ENCODE measurements at regions not wholly inside any gene's neighbourhood (a gene's known extent, or its start where the extent isn't known, plus 50 kb on each side); places are given as distances from the start of the nearest gene placed in this dataset.
"Not testable (repeated sequence)": the region's sequence is repeated elsewhere in the genome, so short reads cannot be mapped to it uniquely, and the experiment has no call there.

DNA sequence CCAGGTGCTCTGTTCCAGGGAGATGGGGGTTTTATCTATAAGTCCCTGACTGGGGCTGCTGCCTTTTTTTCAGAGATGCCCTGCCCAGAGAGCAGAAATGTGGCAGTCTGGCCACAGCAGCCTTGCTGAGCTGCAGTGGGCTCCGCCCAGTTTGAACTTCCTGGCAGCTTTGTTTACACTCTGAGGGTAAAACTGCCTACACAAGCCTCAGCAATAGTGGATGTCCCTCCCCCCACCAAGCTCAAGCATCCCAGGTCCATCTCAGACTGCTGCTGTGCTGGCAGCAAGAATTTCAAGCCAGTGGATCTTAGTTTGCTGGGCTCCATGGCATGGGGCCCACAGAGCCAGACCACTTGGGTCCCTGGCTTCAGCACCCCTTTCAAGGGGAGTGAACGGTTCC is 84.8 kb upstream of the UNC13C start:
- peaks cover 0 to 14% (median 0%) of the 10 kb centered on the region in 5 donors for H3K27me3 Mint-ChIP-seq
- CTCF ChIA-PET; H3K36me3 ChIP-seq (ENCODE audit: control insufficient read depth in 2 of 3, insufficient read depth in 3 of 3, low read length in 3 of 3); H3K27me3 ChIP-seq (ENCODE audit: control insufficient read depth in 2 of 2, insufficient read depth in 2 of 2, low read length in 2 of 2); H3K4me3 Mint-ChIP-seq; H3K4me3 ChIP-seq (ENCODE audit: low read length); DNase-seq; H3K27ac Mint-ChIP-seq; H3K36me3 Mint-ChIP-seq; POLR2A ChIA-PET; H3K4me1 Mint-ChIP-seq; H3K9me3 ChIP-seq (ENCODE audit: control insufficient read depth in 2 of 3, low read length in 3 of 3); H3K27ac ChIP-seq (ENCODE audit: low read depth, low read length); ATAC-seq; H3K4me1 ChIP-seq (ENCODE audit: control insufficient read depth in 2 of 2, insufficient read depth in 2 of 2, low read length in 2 of 2); intact Hi-C loops (cut with micrococcal nuclease): not testable (repeated sequence)
- H3K9me3 Mint-ChIP-seq, result peaks cover 0 to 23% (median 6%) of the 10 kb centered on the region in 11 donors

DNA sequence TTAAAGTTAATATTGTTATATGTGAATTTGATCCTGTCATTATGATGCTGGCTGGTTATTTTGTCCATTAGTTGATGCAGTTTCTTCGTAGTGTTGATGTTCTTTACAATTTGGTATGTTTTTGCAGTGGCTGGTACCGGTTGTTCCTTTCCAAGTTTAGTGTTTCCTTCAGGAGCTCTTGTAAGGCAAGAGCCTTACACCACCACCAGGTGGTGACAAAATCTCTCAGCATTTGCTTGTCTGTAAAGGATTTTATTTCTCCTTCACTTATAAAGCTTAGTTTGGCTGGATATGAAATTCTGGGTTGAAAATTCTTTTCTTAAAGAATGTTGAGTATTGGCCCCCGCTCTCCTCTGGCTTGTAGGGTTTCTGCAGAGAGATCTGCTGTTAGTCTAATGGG is 86.4 kb upstream of the UNC13C start:
- H3K36me3 ChIP-seq (ENCODE audit: control insufficient read depth in 2 of 3, insufficient read depth in 3 of 3, low read length in 3 of 3); H3K4me1 ChIP-seq (ENCODE audit: control insufficient read depth in 2 of 2, insufficient read depth in 2 of 2, low read length in 2 of 2); H3K36me3 Mint-ChIP-seq; H3K27ac Mint-ChIP-seq; CTCF ChIA-PET; H3K9me3 ChIP-seq (ENCODE audit: control insufficient read depth in 2 of 3, low read length in 3 of 3); POLR2A ChIA-PET; H3K27me3 ChIP-seq (ENCODE audit: control insufficient read depth in 2 of 2, insufficient read depth in 2 of 2, low read length in 2 of 2); intact Hi-C loops (cut with micrococcal nuclease); H3K27ac ChIP-seq (ENCODE audit: low read depth, low read length); DNase-seq; H3K4me3 ChIP-seq (ENCODE audit: low read length); ATAC-seq; H3K4me1 Mint-ChIP-seq; H3K4me3 Mint-ChIP-seq: not testable (repeated sequence)
- Mint-ChIP-seq H3K27me3 (peaks cover 0 to 14% (median 0%) of the 10 kb centered on the region in 5 donors), H3K9me3 (peaks cover 0 to 25% (median 6%) of the 10 kb centered on the region in 11 donors)

DNA sequence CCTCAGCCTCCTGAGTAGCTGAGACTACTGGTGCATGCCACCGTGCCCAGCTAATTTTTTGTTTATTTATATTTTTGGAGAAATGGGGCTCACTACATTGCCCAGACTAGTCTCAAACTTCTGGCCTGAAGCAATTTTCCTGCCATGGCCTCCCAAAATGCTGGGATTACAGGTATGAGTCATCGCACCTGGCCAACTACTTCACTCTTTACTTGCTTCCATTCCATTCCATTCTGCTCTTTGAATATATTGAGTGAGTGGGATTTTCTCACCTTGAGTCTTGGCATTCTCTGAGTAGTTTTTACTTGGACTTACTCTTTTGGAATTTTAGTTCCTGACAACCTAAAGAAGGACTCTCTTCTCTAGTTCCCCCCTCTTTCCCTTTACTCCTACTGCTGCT is 93.8 kb upstream of the UNC13C start:
- Mint-ChIP-seq H3K9me3 (peaks cover 0 to 19% (median 2%) of the 10 kb centered on the region in 11 donors), H3K36me3 (no peaks in the 10 kb centered on the region), H3K4me1 (no peaks in the 10 kb centered on the region), H3K27me3 (peaks cover 0 to 14% (median 4%) of the 10 kb centered on the region in 5 donors), H3K27ac (no peak overlapping the region), H3K4me3 (no peak overlapping the region)
- Histone ChIP-seq H3K9me3 (ENCODE audit: control insufficient read depth in 2 of 3, low read length in 3 of 3) (no peaks in the 10 kb centered on the region), H3K4me1 (ENCODE audit: control insufficient read depth in 2 of 2, insufficient read depth in 2 of 2, low read length in 2 of 2) (no peaks in the 10 kb centered on the region), H3K4me3 (ENCODE audit: low read length) (no peak overlapping the region), H3K36me3 (ENCODE audit: control insufficient read depth in 2 of 3, insufficient read depth in 3 of 3, low read length in 3 of 3) (no peaks in the 10 kb centered on the region), H3K27me3 (ENCODE audit: control insufficient read depth in 2 of 2, insufficient read depth in 2 of 2, low read length in 2 of 2) (no peaks in the 10 kb centered on the region), H3K27ac (ENCODE audit: low read depth, low read length) (no peak overlapping the region)
- intact Hi-C loops (cut with micrococcal nuclease), result no loop called here
- CTCF ChIA-PET, result no interaction called here
- POLR2A ChIA-PET, result no interaction called here
- ATAC-seq (no peak), DNase-seq (no peak)

DNA sequence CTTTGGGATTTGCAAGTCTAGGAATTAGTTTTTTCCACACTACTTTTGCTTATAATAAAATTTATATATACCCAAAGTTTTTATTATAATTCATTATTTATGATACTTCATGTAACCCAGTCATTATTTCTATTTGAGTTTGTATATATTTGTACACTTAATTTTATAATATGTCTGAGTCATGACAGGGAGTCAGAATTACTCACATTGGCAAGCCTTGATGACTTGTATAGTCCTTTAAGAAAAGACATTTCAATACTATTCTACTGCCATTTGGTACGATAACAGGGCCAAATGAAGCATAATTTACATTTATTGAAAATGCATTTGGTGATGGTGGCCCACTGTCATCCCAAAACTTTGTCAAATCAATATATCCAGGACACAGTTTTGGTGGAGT is 95.9 kb upstream of the UNC13C start:
- CTCF ChIA-PET, result no interaction called here
- no peaks in the 10 kb centered on the region for H3K4me1 Mint-ChIP-seq
- H3K9me3 Mint-ChIP-seq, result peaks cover 0 to 8% (median 2%) of the 10 kb centered on the region in 11 donors
- intact Hi-C loops (cut with micrococcal nuclease), result no loop called here
- Histone ChIP-seq H3K9me3 (ENCODE audit: control insufficient read depth in 2 of 3, low read length in 3 of 3) (no peaks in the 10 kb centered on the region), H3K4me1 (ENCODE audit: control insufficient read depth in 2 of 2, insufficient read depth in 2 of 2, low read length in 2 of 2) (no peaks in the 10 kb centered on the region), H3K27ac (ENCODE audit: low read depth, low read length) (no peak overlapping the region), H3K27me3 (ENCODE audit: control insufficient read depth in 2 of 2, insufficient read depth in 2 of 2, low read length in 2 of 2) (no peaks in the 10 kb centered on the region), H3K4me3 (ENCODE audit: low read length) (no peak overlapping the region), H3K36me3 (ENCODE audit: control insufficient read depth in 2 of 3, insufficient read depth in 3 of 3, low read length in 3 of 3) (no peaks in the 10 kb centered on the region)
- H3K36me3 Mint-ChIP-seq, result no peaks in the 10 kb centered on the region
- H3K27ac Mint-ChIP-seq, result no peak overlapping the region
- POLR2A ChIA-PET, result no interaction called here
- no peak overlapping the region for H3K4me3 Mint-ChIP-seq
- H3K27me3 Mint-ChIP-seq, result peaks cover 0 to 17% (median 4%) of the 10 kb centered on the region in 5 donors
- ATAC-seq, result no peak
- no peak for DNase-seq

DNA sequence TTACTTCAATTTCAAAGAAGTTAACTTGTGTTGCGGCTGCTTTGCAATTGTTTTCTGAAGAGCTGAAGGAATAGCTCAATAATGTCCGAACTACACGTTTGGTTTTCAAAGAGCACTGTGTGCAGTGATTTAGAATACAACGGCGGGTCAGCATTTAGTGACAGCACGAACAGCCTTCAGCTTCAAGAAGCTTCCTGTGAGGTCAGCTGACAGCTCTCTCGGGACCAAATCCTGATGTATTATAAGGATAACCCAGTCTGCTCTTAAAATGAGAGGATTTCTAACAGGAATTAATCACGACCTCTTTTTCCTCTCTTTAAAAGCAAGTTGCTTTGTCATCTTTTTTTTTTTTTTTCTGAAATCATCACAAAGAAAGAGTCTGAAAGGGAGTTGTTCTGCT is 97.9 kb upstream of the UNC13C start:
- Histone ChIP-seq H3K4me1 (ENCODE audit: control insufficient read depth in 2 of 2, insufficient read depth in 2 of 2, low read length in 2 of 2) (no peaks in the 10 kb centered on the region), H3K9me3 (ENCODE audit: control insufficient read depth in 2 of 3, low read length in 3 of 3) (no peaks in the 10 kb centered on the region), H3K27me3 (ENCODE audit: control insufficient read depth in 2 of 2, insufficient read depth in 2 of 2, low read length in 2 of 2) (no peaks in the 10 kb centered on the region), H3K4me3 (ENCODE audit: low read length) (no peak overlapping the region), H3K36me3 (ENCODE audit: control insufficient read depth in 2 of 3, insufficient read depth in 3 of 3, low read length in 3 of 3) (no peaks in the 10 kb centered on the region), H3K27ac (ENCODE audit: low read depth, low read length) (no peak overlapping the region)
- no peak overlapping the region for H3K4me3 Mint-ChIP-seq
- H3K36me3 Mint-ChIP-seq, result no peaks in the 10 kb centered on the region
- no peak overlapping the region for H3K27ac Mint-ChIP-seq
- POLR2A ChIA-PET, result no interaction called here
- no peak for ATAC-seq
- no peak for DNase-seq
- intact Hi-C loops (cut with micrococcal nuclease), result no loop called here
- CTCF ChIA-PET, result no interaction called here
- H3K9me3 Mint-ChIP-seq, result peaks cover 0 to 8% (median under 1%) of the 10 kb centered on the region in 11 donors
- no peaks in the 10 kb centered on the region for H3K4me1 Mint-ChIP-seq
- H3K27me3 Mint-ChIP-seq, result peaks cover 0 to 17% (median 4%) of the 10 kb centered on the region in 5 donors

DNA sequence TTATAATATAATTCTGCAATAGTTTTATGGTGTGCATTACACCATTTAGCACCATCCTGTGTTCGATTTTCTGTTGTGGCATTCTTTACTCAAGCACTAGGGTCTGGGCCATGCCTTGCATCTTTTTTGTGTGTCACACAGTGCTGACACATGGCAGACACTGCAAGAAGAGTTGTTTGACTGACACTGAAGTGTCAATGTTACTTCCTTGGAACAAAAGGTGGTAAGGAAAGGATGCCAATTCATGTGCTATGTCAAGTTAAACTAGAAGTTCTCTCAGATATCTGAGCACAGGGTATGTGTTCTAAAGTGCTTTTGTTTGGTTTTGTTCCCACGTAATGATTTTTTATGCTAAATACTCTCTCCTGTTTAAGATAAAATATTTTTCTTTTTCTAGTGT is 102.5 kb upstream of the UNC13C start:
- ATAC-seq (no peak), DNase-seq (no peak)

DNA sequence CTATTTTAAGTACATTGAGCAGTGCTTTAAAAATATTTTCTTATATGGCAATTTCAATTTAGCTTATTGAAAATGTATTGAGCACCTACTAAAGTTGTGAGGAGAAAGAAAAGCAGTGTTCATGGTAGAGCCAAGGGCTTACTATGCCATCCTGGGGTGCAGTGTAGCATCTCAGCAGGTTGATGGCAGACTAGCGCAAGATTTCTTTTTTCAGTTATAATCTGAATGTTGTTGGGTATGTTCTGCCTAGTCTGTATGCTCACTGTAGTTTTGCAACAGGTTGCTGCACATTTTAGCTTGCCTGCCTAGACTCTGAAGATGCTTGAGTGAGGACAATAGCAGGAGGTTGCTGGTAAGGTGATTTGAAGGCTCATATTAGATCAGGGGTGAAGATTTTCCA is 103.1 kb upstream of the UNC13C start:
- ChIA-PET POLR2A (no interaction called here), CTCF (no interaction called here)
- no peak overlapping the region for H3K27ac Mint-ChIP-seq
- no peak overlapping the region for H3K4me3 Mint-ChIP-seq
- peaks cover 0 to 8% (median 4%) of the 10 kb centered on the region in 5 donors for H3K27me3 Mint-ChIP-seq
- ATAC-seq (no peak), DNase-seq (no peak)
- no peaks in the 10 kb centered on the region for H3K36me3 Mint-ChIP-seq
- H3K4me3 ChIP-seq (ENCODE audit: low read length), result no peak overlapping the region
- no peaks in the 10 kb centered on the region for H3K36me3 ChIP-seq (ENCODE audit: control insufficient read depth in 2 of 3, insufficient read depth in 3 of 3, low read length in 3 of 3)
- no peaks in the 10 kb centered on the region for H3K4me1 Mint-ChIP-seq
- no peaks in the 10 kb centered on the region for H3K9me3 ChIP-seq (ENCODE audit: control insufficient read depth in 2 of 3, low read length in 3 of 3)
- H3K27ac ChIP-seq (ENCODE audit: low read depth, low read length), result no peak overlapping the region
- H3K9me3 Mint-ChIP-seq, result peaks cover 0 to 12% (median 4%) of the 10 kb centered on the region in 11 donors
- no peaks in the 10 kb centered on the region for H3K27me3 ChIP-seq (ENCODE audit: control insufficient read depth in 2 of 2, insufficient read depth in 2 of 2, low read length in 2 of 2)
- H3K4me1 ChIP-seq (ENCODE audit: control insufficient read depth in 2 of 2, insufficient read depth in 2 of 2, low read length in 2 of 2), result no peaks in the 10 kb centered on the region
- intact Hi-C loops (cut with micrococcal nuclease), result no loop called here

More for the DNA sequence above, 102.5 kb upstream of the UNC13C start:
- Mint-ChIP-seq H3K27ac (no peak overlapping the region), H3K9me3 (peaks cover 0 to 15% (median 4%) of the 10 kb centered on the region in 11 donors), H3K27me3 (peaks cover 0 to 12% (median 4%) of the 10 kb centered on the region in 5 donors), H3K36me3 (no peaks in the 10 kb centered on the region), H3K4me1 (no peaks in the 10 kb centered on the region), H3K4me3 (no peak overlapping the region)
- intact Hi-C loops (cut with micrococcal nuclease), result no loop called here
- POLR2A ChIA-PET, result no interaction called here
- CTCF ChIA-PET, result no interaction called here
- Histone ChIP-seq H3K9me3 (ENCODE audit: control insufficient read depth in 2 of 3, low read length in 3 of 3) (no peaks in the 10 kb centered on the region), H3K36me3 (ENCODE audit: control insufficient read depth in 2 of 3, insufficient read depth in 3 of 3, low read length in 3 of 3) (no peaks in the 10 kb centered on the region), H3K4me3 (ENCODE audit: low read length) (no peak overlapping the region), H3K27me3 (ENCODE audit: control insufficient read depth in 2 of 2, insufficient read depth in 2 of 2, low read length in 2 of 2) (no peaks in the 10 kb centered on the region), H3K27ac (ENCODE audit: low read depth, low read length) (no peak overlapping the region), H3K4me1 (ENCODE audit: control insufficient read depth in 2 of 2, insufficient read depth in 2 of 2, low read length in 2 of 2) (no peaks in the 10 kb centered on the region)

All from naive thymus-derived CD4-positive, alpha-beta T cell (primary cell).